HFF-Myc (cell line): ENCODE measurements at regions not wholly inside any gene's neighbourhood (a gene's known extent, or its start where the extent isn't known, plus 50 kb on each side); places are given as distances from the start of the nearest gene placed in this dataset.

Experiments used
- DNase-seq: peaks from one replicate; pipeline ENCODE4 v3.0.0-alpha.2; 2011; ENCODE audit warnings: low read depth; ENCODE audit errors: extremely low read depth
- H3K4me3 ChIP-seq: replicated peaks from 2 replicates; pipeline ENCODE4 v1.5.1; 2011; ENCODE audit warnings: low read depth, mild to moderate bottlenecking, control low read depth, low read length
- CTCF ChIP-seq: IDR thresholded peaks from 2 replicates; pipeline ENCODE4 v1.5.1; 2012; ENCODE audit warnings: mild to moderate bottlenecking, low read depth, low read length, control low read depth; ENCODE audit errors: missing control alignments

DNA sequence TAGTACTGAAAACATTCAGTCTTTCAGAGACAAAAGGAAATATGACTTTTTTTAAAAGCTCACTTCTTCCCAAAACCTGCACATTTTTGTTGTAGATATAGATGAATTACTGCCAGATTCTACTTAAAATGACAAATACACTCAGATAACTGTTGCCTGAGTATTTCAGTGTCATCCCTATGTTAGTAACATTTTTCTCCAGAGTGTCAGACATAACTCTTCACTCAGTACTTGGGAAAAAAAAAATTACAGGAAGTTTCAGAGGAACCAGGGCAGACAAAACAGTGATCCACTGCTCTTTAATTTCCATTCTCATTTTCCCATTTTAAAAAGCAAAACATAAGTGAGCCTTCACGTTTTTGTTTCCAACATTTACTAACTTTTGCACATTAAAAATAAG, 79.3 kb upstream of the ITGA1 start:
- no peak overlapping the region for H3K4me3 ChIP-seq
- DNase-seq, result no peak
- TF ChIP-seq CTCF, result no peak

- DNase-seq, result no peak
- no peak overlapping the region for H3K4me3 ChIP-seq
- TF ChIP-seq CTCF, result no peak
Measured at GRCh38 chr5:52709167-52709925, 78.4 kb upstream of the ITGA1 start.

GRCh38 chr5:52710310-52710971, 77.3 kb upstream of the ITGA1 start:
- DNase-seq, result no peak
- H3K4me3 ChIP-seq, result no peak overlapping the region
- TF ChIP-seq CTCF, result no peak

GRCh38 chr5:52710972-52711596, 76.6 kb upstream of the ITGA1 start:
- no peak for TF ChIP-seq CTCF
- no peak overlapping the region for H3K4me3 ChIP-seq
- no peak for DNase-seq

DNA sequence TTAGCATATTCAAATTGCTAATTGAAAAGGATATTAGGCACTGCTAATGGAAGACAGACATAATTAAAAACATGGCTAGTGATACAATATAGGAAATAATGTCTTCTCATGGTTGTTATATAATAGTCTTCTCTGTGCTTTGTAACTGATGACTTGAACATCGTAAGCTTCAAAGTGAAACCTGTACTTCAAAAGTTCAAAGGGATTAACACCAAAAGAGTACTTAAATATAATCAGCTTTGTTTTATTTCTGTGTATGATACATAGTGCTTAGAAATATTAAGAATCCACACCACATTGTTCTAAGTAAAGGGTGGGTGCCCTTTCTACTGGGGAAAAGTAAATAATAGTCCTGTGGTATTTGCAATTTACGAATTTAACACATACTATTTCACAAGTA, 75.4 kb upstream of the ITGA1 start:
- no peak for TF ChIP-seq CTCF
- no peak overlapping the region for H3K4me3 ChIP-seq
- DNase-seq, result no peak

GRCh38 chr5:52725065-52725746, 62.5 kb upstream of the ITGA1 start:
- TF ChIP-seq CTCF, result no peak
- DNase-seq, result no peak

More at GRCh38 chr5:52725065-52725746, 62.5 kb upstream of the ITGA1 start:
- H3K4me3 ChIP-seq, result no peak overlapping the region
